HG02678 (cell line): ENCODE measurements at regions not wholly inside any gene's neighbourhood (a gene's known extent, or its start where the extent isn't known, plus 50 kb on each side); places are given as distances from the start of the nearest gene placed in this dataset.
"Not testable (repeated sequence)": the region's sequence is repeated elsewhere in the genome, so short reads cannot be mapped to it uniquely, and the experiment has no call there.

ENCODE experiments used
- ATAC-seq: cut with Tn5 transposase; IDR thresholded peaks from one replicate; pipeline ENCODE4 v1.9.1; 2021; ENCODE audit warnings: mild to moderate bottlenecking, moderate library complexity; ENCODE audit not compliant: unreplicated experiment

DNA sequence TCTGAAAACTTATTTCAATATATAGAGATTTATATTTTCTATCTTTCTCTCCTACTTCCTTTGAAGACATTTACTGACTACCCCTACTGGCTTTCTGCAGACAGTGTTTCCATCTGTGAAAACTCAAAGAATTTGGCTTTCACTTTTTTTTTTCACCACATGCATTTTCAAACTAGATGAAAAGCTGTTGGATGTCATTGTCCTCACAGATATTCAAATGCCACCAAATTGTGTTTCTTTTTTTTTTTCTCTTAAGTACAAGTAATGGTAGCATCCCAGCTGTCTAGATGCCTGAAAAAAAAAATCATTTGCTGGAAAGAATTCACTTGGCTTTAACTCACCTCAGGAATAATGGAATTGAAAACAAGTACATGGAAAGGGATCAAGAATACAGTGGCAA lies 2258.6 kb upstream of the ACO1 start:
- no peak for ATAC-seq

DNA sequence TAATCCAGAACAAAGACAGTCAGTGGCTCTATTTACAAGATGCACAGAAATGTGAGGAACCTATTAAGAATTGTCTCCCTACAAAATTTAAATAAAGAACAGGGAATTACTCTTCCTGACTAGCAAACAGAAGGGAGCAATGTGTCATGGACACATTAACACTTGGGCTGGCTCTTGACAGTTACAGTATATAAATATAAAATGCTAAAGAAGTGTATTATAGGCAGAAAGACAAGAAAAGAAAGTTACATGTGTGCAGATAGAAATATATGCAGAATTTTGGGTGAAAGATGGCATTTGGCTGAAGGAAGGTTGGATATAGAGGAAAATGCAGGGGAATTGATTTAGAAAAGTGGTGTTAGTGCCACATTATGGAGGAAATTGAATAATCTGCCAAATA lies 2257.1 kb upstream of the ACO1 start:
- no peak for ATAC-seq

DNA sequence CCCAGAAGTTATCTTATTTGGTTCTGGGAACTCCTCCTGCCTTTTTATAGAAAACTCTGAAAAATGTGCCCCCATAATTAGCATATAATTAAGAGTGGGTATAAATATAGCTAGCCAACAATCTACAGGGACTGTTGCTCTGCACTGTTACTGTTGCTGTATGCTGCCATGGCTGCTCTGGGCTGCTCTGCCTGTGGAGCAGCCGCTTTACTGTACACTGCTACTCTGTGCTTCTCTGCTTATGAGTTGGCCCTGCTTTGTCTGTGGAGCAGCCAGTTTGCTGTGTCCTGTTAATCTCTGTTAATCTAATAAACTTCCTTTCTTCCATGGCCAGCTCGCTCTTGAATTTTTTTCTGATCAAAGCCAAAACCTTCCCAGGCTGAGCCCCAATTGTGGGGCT lies 2244.0 kb upstream of the ACO1 start:
- no peak for ATAC-seq

DNA sequence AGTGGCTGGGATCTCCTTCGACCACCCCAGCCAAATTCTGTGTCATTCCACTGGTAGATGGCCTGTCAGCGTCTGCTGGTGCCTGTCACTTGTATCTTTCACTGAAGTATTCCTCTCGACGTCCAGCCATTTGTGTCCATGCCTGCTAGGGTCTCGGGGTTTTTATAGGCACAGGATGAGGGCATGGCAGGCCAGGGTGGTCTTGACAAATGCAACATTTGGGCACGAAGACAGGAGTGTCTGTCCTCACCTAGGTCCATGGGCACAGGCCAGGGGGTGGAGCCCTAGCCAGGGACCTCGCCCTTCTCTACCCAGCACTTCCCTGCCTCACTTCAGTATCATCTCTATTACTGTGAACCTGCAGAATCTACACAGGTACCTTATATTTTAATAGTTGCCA lies 2223.9 kb upstream of the ACO1 start:
- ATAC-seq: no peak

DNA sequence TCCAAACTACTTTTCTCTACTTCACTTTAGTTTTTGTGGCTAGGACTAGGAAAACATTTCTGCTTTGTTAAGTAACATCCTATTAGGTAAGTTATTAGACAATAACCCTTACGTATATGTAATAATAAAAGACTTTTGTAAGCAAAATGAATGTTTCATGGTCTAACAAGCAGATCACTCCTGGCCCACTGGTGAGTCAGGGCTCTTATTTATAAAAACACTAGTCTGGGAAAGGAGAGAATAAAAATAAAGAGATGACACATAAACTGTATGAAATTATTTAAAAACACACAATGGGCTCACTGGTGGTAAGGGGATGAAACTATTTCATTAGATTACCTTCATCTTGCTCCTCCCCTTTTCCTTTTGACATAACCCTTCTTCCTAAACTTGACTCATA lies 2212.2 kb upstream of the ACO1 start:
- ATAC-seq: no peak

DNA sequence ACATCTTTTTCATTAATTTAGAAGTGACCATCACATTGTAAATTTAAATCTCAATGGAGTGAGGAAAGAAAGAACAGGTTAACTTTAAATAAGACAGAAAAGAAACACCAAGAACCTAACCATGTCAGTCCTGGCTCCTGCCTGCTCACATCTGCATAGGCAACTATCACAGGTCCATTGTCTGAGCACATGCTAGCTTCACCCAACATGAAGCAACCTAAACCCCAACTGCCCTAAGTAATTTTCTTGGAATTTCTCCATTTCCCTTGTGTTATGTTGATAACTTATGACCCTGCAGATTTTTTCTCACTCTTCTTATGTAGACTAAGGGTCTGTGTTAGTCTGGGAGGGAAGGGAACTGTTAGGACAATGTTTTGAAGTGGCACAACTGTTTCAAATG lies 2205.8 kb upstream of the ACO1 start:
- no peak for ATAC-seq

DNA sequence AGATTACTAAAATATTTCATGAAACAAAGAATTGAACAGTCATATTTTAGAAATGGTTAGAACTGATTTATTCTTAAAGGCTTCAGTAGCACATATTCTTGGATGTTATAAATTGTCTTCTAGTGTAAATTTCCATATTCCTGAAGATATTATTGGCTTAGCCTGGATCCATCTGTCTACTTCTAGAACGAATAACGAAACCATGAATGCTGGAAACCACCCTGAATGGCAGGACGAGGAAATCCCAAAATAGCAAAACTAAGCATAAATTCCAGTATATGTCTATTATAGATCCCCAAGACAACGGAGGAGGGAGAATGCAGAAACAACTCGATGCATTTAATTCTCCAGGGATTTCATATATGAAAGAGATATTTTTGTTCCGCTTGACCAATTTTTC lies 2191.0 kb upstream of the ACO1 start:
- ATAC-seq: no peak

DNA sequence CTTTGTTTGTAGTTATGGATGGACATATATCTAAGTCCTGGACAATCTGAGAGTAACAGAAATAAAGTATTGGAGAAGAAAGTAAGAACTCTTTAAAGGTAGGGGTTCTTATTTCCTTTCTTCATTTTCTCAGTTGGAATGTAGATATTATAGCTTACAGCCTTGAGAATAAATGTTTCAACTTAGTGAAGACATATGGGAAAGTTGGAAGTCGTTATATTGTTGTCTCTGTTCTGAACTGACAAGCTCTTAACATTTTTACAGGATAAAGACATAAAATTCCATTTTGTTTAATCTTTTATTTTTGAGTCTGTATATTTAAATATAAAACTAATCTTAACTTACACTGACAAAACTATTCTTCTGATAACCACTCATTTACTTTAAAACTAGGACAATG lies 2187.5 kb upstream of the ACO1 start:
- ATAC-seq: no peak

DNA sequence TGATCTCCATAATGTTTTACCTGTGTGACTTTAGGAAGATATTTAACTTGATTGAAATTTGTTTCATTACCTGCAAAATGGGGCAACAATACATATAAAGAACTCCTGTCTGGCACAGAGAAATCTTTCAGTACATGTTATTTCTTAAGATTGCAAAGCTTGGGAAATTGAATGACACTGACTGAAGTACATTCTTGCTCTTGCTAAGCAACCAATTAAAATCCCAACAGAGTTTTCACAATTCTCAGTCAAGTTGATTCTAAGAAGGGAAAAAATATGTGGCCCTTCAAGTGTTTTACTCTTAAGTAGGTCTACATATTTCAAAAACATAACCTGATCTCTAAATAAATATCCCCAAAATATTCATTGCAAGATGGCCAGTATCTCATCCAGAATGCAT lies 2187.0 kb upstream of the ACO1 start:
- no peak for ATAC-seq

DNA sequence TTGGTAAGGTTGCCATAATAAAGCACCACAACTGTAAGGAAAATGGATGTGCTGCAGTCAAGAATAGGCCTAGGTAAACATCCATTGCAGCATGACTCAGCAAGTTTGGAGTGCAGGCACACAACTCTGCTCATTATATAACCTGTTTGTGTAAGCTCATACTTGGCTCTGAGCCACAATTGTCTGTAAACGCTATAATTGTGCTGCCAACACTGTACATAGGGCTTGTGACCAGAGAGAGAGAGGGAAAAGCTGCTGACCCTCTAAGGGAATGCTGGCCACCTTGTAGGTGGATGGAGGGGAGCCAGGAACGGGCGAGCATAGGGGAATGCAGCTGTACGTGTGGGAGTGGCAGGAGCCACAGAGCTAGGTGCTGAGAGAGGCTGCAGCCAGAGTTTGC lies 2186.5 kb upstream of the ACO1 start:
- no peak for ATAC-seq

DNA sequence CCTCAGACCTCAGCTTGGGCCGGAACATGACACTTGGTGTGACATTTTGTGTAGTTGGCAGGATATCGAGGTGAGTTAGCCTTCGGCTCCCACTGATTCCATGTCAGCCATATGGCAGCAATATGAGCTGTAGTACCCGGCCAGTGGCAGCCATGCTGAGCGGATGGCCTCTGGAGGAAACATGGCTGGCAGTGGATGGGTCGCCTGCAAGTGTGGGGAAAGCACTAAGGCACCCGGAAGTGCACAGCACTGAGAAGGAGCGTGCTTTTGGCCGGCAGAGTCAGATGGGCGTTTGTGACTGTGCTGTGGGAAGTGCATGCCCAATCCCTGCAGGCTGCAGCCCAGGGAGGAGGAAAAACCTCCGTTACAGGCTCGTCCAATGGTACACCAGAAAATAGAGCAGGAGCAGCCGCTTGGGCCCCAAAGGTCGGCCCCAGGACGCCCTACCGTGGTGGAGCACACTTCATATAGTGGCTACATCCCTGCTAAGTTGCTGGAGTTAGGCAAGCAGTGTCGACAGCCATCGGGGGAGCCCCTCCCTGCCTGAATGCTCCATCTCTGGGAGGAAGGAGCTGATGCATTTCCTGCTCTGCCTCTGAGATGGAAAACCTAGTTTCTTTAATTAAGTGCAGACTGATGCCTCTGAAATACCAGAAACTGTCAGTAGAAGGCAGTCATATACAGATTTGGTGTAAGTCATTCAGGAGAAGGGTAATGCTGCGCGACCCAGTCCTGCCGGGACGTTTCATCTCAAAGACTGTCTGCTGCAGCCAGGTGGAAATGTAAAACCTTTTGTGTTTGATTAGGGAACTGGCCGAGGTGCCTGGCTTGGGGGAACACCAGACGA lies 2185.8 kb upstream of the ACO1 start:
- ATAC-seq: no peak

DNA sequence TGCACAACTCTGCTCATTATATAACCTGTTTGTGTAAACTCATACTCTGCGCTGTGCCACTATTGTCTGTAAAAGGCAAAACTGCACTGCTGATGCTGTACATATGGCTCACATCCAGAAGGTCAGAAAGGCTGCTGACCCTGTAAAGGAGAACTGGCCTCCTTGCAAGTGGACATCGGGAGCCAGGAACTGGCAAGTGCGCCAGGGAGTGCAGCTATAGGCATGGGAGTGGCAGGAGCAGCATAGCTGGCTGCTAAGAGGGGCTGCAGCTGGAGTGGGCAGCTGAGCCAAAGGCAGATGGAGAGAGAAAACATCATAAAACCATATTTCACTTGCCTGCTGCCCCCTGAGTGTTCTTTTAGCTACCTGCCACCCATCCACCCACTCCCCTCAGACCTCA lies 2183.4 kb upstream of the ACO1 start:
- ATAC-seq: no peak

DNA sequence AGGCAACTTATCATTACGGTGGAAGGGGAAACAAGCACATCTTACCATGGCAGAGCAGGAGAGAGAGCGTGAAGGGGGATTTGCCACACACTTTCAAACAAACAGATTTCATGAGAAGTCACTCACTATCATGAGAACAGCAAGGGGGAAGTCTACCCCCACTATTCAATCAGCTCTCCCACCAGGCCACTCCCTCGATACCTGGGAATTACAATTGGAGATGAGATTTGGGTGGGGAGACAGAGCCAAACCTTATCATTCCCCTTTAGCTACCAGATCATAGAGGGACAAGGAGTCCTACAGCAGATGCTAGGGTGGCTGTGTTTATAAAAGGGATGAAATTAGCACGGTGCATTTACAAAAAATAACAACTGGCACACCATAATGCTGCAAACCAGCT lies 2149.4 kb upstream of the ACO1 start:
- no peak for ATAC-seq

DNA sequence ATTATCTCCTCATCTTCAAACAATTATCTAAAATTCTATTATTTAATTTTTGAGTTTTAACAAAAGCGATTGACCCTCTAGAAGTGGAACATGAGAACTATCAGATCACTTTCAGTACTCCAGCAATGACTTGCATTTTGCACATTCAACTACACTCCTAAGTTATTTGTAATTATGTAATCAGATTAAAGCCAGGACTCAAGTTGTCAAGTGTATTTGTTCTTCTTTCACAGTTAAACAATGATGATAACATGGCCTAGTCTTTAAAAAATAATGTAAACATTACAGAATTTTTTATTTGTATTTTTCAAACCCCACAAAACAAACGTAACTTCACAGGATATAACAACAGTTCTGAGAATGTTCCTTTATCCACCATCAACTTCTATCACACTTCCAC lies 2148.9 kb upstream of the ACO1 start:
- ATAC-seq: no peak

DNA sequence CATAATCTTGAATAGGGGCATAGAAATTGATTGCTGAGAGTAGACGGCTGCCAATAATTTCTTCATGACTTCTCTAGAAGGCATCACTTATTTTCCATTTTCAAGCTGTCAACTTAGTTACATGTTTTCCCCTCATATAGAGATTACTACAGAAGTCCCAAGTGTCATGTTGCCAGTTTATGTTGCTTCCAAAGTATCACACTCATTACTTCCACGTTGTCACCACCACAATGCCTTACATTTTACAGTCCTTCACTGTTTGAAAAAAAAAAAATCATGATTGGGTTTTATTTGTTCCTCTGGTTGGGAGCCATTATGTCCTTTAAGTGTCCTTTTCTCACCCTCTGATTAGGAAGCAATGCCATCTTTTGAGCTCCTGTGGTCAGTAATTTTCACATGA lies 2144.6 kb upstream of the ACO1 start:
- ATAC-seq: no peak

DNA sequence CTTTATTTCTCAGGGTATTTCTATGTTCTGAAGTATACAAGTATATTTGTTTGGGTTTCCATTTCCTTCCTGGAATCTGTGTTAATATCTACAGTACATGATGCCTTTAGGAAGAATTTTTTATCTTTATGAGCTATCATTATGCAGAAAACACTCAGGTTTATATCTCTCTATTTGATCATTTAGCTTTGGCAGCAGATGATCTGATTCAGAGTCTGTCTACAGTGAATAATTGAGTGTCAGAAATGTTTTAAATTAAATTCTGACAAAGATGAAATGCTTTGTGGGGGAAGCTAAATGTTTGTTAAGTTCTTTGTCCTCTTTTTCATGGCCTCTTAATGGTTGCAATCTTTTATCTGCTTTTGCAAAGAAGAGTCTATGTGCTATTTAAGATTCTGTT lies 2141.0 kb upstream of the ACO1 start:
- ATAC-seq: no peak

DNA sequence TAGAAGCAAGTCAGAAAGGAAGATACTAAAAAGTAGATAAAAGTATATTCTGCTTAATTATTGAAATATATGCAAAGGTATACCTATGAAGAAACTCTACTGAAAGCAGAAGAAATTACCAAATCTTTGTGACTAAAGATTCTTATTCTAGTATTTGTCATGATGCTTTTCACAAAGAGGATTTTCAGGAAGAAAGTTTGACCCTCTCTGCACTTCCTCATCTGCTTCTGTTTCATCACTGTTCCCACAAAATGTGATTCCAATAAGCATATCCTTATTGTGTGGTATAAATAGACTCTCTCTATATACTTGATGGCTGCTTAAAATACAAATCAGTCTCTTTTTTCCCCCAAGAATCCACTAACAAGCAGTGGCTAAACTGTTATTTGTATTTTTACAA lies 2139.6 kb upstream of the ACO1 start:
- no peak for ATAC-seq

DNA sequence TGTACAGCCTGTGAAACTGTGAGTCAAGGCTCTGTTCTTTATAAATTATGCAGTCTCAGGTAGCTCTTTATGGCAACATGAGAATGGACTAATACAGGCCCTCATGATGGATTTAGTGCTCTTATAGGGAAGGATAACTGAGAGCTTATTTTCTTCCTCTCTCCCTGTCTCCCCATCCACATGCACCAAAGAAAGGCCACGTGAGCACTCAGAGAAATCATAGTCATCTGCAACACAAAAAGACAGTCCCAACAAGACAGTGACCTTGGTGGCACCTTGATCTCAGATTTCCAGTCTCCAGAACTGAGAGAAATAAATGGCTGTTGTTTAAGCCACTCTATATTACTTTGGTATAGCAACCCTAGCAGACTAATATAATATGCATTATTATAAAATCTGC lies 2133.6 kb upstream of the ACO1 start:
- ATAC-seq: no peak

DNA sequence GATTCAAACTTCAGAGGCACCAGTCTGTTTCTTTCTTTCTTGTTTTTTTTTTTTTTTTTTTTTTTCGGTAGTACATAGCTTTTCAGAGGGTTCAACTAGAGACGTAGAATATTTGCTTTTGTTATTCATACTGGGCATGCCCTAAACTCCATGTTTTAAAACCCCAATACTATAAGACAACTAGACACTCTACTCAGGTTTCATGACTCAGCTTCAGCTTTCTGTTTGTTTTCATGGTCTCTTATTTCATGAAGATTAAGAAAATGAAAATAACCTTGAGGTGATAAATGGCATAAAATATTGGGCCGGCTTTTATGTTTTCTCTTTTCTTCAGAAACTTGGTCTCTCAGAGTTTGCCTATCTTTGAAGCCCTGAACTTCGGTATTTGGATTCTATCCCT lies 2126.3 kb upstream of the ACO1 start:
- no peak for ATAC-seq

DNA sequence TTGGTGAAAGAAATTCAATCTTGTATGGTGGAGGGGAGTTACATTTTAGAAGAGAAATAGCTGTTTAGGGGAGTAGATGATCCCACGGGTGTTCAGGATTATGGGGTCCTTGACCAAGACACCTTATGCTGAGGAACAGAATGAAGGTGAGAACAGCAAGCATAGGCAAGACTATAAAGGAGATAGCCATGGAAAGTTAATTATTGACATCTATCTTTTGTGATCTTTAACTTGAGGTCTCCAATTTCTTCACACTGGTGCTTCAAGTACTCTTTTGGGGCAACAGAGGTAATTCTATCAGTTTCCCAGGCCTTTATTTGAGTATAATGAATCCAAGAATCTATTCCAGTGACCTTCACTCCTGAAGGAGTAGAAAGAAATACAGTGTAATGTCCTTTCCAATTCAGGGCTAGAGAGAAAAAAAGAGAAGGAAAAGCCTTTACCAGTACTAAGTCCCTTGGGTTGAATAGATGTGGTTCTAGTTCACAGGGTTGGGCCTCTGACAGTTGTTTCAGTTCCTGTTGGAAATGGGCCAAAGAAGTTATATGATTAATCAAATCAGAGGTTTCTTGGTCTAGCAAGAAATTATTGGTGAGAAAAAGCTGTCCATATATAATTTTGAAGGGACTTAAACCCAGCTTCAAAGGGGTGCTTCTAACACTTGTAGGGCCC lies 2104.1 kb upstream of the ACO1 start:
- ATAC-seq: peak; percentile 60

DNA sequence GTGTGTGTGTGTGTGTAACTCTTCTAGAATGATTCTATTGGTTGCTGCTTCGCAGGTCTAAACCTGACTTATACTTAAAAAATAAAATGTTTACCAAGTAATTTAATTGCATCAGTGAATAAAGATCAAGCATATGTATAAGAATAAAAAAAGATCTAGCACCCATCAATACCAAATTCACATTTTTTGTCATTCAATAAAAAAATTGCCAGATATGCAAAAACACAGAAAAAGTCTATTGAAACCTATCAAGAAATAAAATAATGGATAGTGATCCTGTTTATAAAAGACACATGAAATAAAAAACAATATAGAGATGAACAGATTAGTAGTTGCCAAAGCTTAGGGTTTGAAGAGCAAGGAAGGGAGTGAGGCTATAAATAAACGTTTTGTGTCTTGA lies 2095.0 kb upstream of the ACO1 start:
- ATAC-seq: no peak

DNA sequence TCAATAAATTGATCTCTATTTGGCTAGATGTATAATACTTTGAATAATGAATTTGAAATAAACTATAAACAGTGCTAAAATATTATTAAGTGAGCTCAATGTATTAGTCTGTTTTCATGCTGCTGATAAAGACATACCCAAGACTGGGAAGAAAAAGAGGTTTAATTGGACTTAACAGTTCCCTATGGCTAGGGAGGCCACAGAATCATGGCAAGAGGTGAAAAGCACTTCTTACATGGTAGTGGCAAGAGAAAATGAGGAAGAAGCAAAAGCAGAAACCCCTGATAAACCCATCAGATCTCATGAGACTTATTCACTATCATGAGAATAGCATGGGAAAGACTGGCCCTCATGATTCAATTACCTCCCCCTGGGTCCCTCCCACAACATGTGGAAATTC lies 2092.4 kb upstream of the ACO1 start:
- ATAC-seq: not testable (repeated sequence)

DNA sequence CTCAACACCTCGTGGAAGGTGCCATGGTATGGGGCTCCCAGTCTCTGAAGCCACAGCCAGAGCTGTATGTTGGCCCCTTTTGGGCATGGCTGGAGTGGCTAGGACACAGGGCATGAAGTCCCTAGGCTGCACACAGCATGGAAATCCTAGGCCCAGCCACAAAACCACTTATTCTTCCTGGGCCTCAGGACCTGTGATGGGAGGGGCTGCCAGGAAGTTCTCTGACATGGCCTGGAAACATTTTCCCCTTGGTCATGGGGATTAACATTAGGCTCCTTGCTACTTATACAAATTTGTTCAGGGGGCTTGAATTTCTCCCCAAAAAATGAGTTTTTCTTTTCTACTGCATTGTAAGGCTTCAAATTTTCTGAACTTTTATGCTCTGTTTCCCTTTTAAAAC lies 2091.2 kb upstream of the ACO1 start:
- no peak for ATAC-seq
